DND-41 (cell line): ENCODE measurements at regions not wholly inside any gene's neighbourhood (a gene's known extent, or its start where the extent isn't known, plus 50 kb on each side); places are given as distances from the start of the nearest gene placed in this dataset.

Experiments used
- ATAC-seq: fragments of 200-7000 bp; cut with Tn5 transposase; 3 replicates; pipeline ENCODE4 v1.9.1; 2021; ENCODE audit warnings: low read depth; ENCODE audit not compliant: insufficient read depth
- DNase-seq: peaks from one replicate; pipeline ENCODE4 v3.0.0-alpha.2; 2020
- H2AFZ ChIP-seq: 2 replicates; pipeline ENCODE4 v1.6.0; 2012; ENCODE audit warnings: low read depth, low read length
- H3K27ac ChIP-seq: 2 replicates; pipeline ENCODE4 v1.5.1; 2012; ENCODE audit warnings: low read length, inconsistent platforms
- H3K27me3 ChIP-seq: fragments of 200-600 bp; sonication (generic); 2 replicates; pipeline ENCODE4 v1.6.0; 2012; ENCODE audit warnings: low read length, mild to moderate bottlenecking, inconsistent platforms; ENCODE audit not compliant: insufficient read depth, poor library complexity
- H3K36me3 ChIP-seq: 2 replicates; pipeline ENCODE4 v1.5.1; 2012; ENCODE audit warnings: low read length, inconsistent platforms; ENCODE audit not compliant: insufficient read depth
- H3K4me1 ChIP-seq: 2 replicates; pipeline ENCODE4 v1.5.1; 2012; ENCODE audit warnings: mild to moderate bottlenecking, low read length; ENCODE audit not compliant: insufficient read depth
- H3K4me2 ChIP-seq: 2 replicates; pipeline ENCODE4 v1.6.0; 2012; ENCODE audit warnings: mild to moderate bottlenecking, moderate library complexity, low read length, inconsistent platforms; ENCODE audit not compliant: insufficient read depth
- H3K4me3 ChIP-seq, 2 experiments: fragments of 200-600 bp in 1 of 2; shearing (Covaris generic) in 1 of 2; 2 replicates each; pipeline ENCODE4 v1.5.1; 2012 to 2016; ENCODE audit warnings: inconsistent platforms in 2 of 2, low read length in 2 of 2, mild to moderate bottlenecking in 2 of 2, low read depth in 1 of 2, moderate library complexity in 1 of 2
- H3K79me2 ChIP-seq: 2 replicates; pipeline ENCODE4 v1.6.0; 2012; ENCODE audit warnings: low read length, inconsistent platforms; ENCODE audit not compliant: insufficient read depth
- H3K9ac ChIP-seq: 2 replicates; pipeline ENCODE4 v1.6.0; 2012; ENCODE audit warnings: low read depth, mild to moderate bottlenecking, inconsistent platforms, low read length, moderate library complexity
- H3K9me3 ChIP-seq: 2 replicates; pipeline ENCODE4 v1.5.1; 2012; ENCODE audit warnings: low read length, moderate library complexity, mild to moderate bottlenecking, inconsistent platforms; ENCODE audit not compliant: insufficient read depth, severe bottlenecking
- H4K20me1 ChIP-seq: 2 replicates; pipeline ENCODE4 v1.6.0; 2012; ENCODE audit warnings: low read length; ENCODE audit not compliant: insufficient read depth
- EZH2 ChIP-seq: IDR thresholded peaks from 3 replicates; pipeline ENCODE4 v1.6.1; 2012; ENCODE audit warnings: borderline replicate concordance, low read depth, mild to moderate bottlenecking, moderate library complexity, low read length, inconsistent platforms; ENCODE audit not compliant: severe bottlenecking
- TF ChIP-seq, protein P1 (sequence below): IDR thresholded peaks from 2 replicates; pipeline ENCODE4 v1.5.1; 2012; ENCODE audit warnings: borderline replicate concordance, low read length, moderate library complexity, mild to moderate bottlenecking; ENCODE audit not compliant: poor library complexity, severe bottlenecking; ENCODE audit errors: extremely low read depth

GRCh38 chr9:30972654-30973053, 1411.8 kb upstream of the ACO1 start:
- Histone ChIP-seq H3K27ac (no peak overlapping the region), H3K4me2 (no peak overlapping the region), H3K9ac (no peak overlapping the region), H3K79me2 (no peaks in the 10 kb centered on the region), H3K4me3 (no peak overlapping the region), H4K20me1 (no peaks in the 10 kb centered on the region), H3K36me3 (no peaks in the 10 kb centered on the region), H3K9me3 (no peaks in the 10 kb centered on the region), H3K4me1 (no peaks in the 10 kb centered on the region), H3K27me3 (no peaks in the 10 kb centered on the region), H2AFZ (no peak overlapping the region)
- TF ChIP-seq, protein P1, sequence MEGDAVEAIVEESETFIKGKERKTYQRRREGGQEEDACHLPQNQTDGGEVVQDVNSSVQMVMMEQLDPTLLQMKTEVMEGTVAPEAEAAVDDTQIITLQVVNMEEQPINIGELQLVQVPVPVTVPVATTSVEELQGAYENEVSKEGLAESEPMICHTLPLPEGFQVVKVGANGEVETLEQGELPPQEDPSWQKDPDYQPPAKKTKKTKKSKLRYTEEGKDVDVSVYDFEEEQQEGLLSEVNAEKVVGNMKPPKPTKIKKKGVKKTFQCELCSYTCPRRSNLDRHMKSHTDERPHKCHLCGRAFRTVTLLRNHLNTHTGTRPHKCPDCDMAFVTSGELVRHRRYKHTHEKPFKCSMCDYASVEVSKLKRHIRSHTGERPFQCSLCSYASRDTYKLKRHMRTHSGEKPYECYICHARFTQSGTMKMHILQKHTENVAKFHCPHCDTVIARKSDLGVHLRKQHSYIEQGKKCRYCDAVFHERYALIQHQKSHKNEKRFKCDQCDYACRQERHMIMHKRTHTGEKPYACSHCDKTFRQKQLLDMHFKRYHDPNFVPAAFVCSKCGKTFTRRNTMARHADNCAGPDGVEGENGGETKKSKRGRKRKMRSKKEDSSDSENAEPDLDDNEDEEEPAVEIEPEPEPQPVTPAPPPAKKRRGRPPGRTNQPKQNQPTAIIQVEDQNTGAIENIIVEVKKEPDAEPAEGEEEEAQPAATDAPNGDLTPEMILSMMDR: no peak
- DNase-seq: no peak
- no peak for ATAC-seq

DNA sequence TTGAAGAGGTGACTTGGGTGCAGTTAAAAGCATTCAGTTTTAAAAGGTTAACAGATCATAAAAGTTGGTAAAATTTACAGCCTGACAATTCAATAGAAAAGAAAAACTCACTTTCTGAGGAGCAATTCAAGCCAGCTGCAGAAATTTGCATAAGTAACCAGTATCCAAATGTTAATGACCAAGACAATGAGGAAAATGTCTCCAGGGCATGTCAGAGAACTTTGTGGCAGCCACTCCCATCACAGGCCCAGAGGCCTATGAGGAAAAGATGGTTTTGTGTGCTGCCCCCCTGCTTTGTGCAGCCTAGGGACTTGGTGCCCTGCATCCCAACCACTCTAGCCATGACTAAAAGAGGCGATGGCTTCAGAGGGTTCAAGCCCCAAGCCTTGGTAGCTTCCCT, 1406.5 kb upstream of the ACO1 start:
- Histone ChIP-seq H2AFZ (no peak overlapping the region), H3K4me2 (no peak overlapping the region), H3K9me3 (no peaks in the 10 kb centered on the region), H3K4me1 (no peaks in the 10 kb centered on the region), H3K4me3 (no peak overlapping the region), H3K9ac (no peak overlapping the region), H3K36me3 (no peaks in the 10 kb centered on the region), H3K79me2 (no peaks in the 10 kb centered on the region), H4K20me1 (no peaks in the 10 kb centered on the region), H3K27ac (no peak overlapping the region), H3K27me3 (no peaks in the 10 kb centered on the region)
- no peak for TF ChIP-seq EZH2
- TF ChIP-seq, protein P1: no peak
- DNase-seq: no peak
- no peak for ATAC-seq

GRCh38 chr9:30982301-30982700, 1402.1 kb upstream of the ACO1 start:
- no peaks in the 10 kb centered on the region for H3K79me2 ChIP-seq
- H3K27me3 ChIP-seq: no peaks in the 10 kb centered on the region
- TF ChIP-seq EZH2: no peak
- TF ChIP-seq, protein P1: no peak
- H4K20me1 ChIP-seq: no peaks in the 10 kb centered on the region
- H3K36me3 ChIP-seq: no peaks in the 10 kb centered on the region
- H3K9me3 ChIP-seq: no peaks in the 10 kb centered on the region
- no peak for DNase-seq
- H3K9ac ChIP-seq: no peak overlapping the region
- H3K4me2 ChIP-seq: no peak overlapping the region
- H3K27ac ChIP-seq: no peak overlapping the region
- no peak for ATAC-seq
- no peak overlapping the region for H3K4me3 ChIP-seq
- H3K4me1 ChIP-seq: no peaks in the 10 kb centered on the region
- H2AFZ ChIP-seq: no peak overlapping the region

DNA sequence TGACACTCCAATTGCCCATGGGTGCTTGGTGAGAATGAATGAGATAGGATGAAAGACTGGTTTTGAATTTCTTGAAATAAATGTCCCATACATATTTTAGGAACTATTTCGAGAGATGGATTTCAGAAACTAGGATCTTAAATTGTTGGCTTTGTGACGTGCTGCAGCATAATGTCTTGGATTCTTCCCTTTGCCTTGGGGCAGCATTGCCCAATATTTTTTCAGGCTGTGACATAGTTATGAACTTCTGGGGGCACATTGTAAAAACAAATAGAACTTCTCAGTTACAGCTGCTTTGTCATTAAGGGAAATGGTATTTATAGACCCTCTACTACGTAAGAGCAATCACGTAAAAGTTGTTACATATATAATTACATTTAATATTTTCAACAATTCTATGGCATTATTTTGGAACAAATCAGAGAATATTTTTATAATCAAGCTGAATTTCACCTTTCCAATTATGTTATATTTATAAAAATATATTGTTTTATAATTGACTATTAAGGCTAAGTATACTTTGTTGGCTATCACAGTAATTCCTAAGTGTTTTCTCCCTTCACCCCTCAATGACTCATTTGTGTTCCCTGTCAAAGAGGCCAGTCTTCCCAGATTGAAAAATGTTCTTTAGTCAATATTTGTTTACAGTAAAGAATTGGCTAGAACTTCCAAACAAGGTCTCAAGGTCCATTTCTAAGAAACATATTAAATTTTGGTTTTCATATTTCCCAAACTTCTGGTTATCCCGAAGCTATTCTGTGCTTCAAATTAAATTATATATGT, 1388.3 kb upstream of the ACO1 start:
- no peaks in the 10 kb centered on the region for H3K79me2 ChIP-seq
- no peak overlapping the region for H3K4me2 ChIP-seq
- no peaks in the 10 kb centered on the region for H3K9me3 ChIP-seq
- no peak for ATAC-seq
- H4K20me1 ChIP-seq: no peaks in the 10 kb centered on the region
- no peak for TF ChIP-seq EZH2
- TF ChIP-seq, protein P1: no peak
- H3K4me1 ChIP-seq: no peaks in the 10 kb centered on the region
- H3K4me3 ChIP-seq: no peak overlapping the region
- no peak overlapping the region for H2AFZ ChIP-seq
- no peak for DNase-seq
- H3K27ac ChIP-seq: no peak overlapping the region
- no peak overlapping the region for H3K9ac ChIP-seq
- no peaks in the 10 kb centered on the region for H3K36me3 ChIP-seq
- no peaks in the 10 kb centered on the region for H3K27me3 ChIP-seq
